HG02981 (cell line): ENCODE measurements at regions not wholly inside any gene's neighbourhood (a gene's known extent, or its start where the extent isn't known, plus 50 kb on each side); places are given as distances from the start of the nearest gene placed in this dataset.
"Not testable (repeated sequence)": the region's sequence is repeated elsewhere in the genome, so short reads cannot be mapped to it uniquely, and the experiment has no call there.

Experiments used
- ATAC-seq: cut with Tn5 transposase; IDR thresholded peaks from one replicate; pipeline ENCODE4 v1.9.1; 2021; ENCODE audit warnings: mild to moderate bottlenecking, moderate library complexity; ENCODE audit not compliant: unreplicated experiment

DNA sequence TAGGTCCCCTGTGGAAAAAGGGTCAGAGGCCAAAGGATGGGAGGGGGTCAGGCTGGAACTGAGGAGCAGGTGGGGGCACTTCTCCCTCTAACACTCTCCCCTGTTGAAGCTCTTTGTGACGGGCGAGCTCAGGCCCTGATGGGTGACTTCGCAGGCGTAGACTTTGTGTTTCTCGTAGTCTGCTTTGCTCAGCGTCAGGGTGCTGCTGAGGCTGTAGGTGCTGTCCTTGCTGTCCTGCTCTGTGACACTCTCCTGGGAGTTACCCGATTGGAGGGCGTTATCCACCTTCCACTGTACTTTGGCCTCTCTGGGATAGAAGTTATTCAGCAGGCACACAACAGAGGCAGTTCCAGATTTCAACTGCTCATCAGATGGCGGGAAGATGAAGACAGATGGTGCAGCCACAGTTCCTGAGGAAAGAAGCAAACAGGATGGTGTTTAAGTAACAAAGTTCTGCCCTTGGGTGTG, 165.8 kb downstream of the RPIA start:
- ATAC-seq = no peak

- no peak for ATAC-seq
Observed at GRCh38 chr2:88857951-88858411, 166.5 kb downstream of the RPIA start.

DNA sequence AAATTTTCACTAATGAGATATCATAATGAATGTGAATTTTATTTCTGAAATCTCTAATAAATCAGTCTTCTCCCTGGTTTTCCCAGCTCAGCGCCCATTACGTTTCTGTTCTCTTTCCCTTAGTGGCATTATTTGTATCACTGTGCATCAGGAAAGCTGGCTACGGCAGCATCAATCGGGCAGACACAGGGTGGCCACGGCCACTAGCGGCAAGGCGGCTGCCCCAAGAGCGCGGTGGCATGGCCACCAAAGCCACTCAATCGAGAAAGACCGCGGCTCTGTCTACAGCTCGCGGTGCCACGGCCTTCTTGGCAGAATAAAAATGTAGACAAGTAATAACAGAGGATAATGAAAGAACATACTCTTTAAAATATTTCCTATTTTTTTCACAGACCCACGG, 168.0 kb downstream of the RPIA start:
- no peak for ATAC-seq

GRCh38 chr2:88860421-88861075, 169.1 kb downstream of the RPIA start:
- ATAC-seq = no peak

GRCh38 chr2:88865801-88866371, 174.4 kb downstream of the RPIA start:
- no peak for ATAC-seq

DNA sequence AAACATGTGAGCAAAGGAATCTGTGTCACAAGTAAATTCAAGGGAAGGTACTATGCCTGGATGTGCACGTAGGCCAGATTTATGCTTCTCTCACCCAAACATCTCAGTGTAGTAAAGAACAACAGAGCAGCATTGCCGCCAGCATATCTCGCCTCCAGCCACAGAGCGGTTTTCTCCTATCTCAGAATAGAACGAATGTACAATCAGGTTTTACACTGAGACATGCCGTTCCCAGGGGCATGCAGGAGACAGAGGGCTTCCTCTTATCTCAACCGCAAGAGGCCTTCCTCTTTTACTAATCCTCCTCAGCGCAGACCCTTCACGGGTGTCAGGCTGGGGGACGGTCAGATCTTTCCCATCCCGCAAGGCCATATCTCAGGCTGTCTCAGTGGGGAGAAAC, 175.3 kb downstream of the RPIA start:
- no peak for ATAC-seq

GRCh38 chr2:88868861-88869260, 177.4 kb downstream of the RPIA start:
- ATAC-seq = no peak

GRCh38 chr2:88870267-88870839, 178.9 kb downstream of the RPIA start:
- ATAC-seq = no peak

GRCh38 chr2:88871336-88871735, 179.9 kb downstream of the RPIA start:
- no peak for ATAC-seq

DNA sequence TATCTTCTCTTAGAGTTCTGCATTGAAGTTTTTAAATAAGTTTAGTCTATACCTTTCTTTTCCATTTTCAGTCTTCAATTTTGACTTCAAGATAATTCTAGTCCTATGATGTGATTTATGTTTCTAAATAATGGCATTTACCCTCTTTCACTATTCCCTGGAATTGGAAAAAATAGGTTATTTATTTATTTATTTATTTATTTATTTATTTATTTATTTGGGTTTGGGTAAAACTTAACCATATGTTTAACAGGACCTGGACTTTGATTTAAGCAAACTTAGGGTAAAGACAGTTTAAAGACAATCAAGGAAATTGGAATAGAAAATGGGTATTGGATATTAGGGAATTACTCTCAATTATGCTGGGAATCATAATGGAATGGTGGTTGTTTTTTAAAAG, 182.1 kb downstream of the RPIA start:
- ATAC-seq = no peak

DNA sequence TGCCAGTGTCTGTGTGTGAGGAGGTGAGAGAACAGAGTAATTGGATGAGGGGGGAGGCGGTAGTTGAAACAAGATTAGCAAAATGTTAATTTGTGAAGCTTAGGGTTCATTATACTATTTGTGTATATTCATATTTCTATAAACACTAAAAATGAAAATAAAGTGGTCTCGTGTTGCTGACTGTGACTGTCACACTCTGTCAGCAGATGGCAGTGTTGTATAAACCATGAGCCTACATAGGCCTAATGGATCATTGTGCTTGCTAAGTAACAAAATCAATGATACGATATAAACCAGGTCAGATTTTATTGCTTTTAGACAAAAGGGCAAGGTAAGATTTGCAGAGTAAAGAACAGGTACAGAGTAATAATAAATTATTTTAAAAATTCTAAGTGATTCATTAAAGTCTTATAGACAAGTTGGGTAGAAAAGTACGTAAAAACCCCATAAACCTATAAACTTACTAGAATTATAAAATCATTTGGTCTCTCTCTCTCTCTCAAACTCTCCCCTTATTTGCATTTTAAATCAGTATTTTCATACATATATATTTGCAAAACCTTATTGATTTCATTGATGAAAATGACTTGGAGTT, 182.7 kb downstream of the RPIA start:
- ATAC-seq = no peak

- no peak for ATAC-seq
Observed at GRCh38 chr2:88875736-88876135, 184.3 kb downstream of the RPIA start.

GRCh38 chr2:88880441-88880953, 189.0 kb downstream of the RPIA start:
- ATAC-seq = no peak

- no peak for ATAC-seq
Observed at GRCh38 chr2:88885275-88885674, 193.8 kb downstream of the RPIA start.

GRCh38 chr2:88885679-88886416, 194.4 kb downstream of the RPIA start:
- no peak for ATAC-seq

DNA sequence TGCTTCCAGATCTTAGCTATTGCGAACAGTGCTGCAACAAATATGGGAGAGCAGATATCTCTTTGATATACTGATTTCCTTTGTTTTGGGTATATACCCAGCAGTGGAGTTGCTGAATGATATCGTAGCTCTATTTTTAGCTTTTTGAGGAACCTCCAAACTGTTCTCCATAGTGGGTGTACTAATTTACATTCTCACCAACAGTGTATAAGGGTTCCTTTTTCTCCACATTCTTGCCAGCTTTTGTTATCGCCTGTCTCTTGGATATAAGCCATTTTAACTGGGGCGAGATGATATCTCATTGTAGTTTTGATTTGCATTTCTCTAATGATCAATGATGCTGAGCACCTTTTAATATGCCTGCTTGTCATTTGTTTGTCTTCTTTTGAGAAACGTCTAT, 196.0 kb downstream of the RPIA start:
- not testable (repeated sequence) for ATAC-seq

DNA sequence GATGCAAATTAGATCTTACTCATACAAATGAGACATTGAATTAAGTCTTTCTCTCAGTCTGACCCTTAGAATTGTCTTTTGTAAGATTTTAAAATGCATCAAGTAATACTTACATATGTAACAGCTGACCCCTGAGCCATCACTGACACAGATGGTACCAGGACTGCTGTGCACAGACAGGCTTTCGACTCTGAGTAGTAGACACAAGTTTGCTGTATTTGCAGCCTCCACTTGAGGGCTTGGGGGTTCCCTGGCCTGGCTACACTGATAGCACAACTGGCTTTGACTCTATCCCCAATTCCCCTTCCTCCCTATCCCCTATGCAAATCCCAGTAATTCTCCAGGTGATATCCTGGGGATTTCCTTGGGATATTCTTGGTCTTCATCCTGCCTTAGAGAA, 200.7 kb downstream of the RPIA start:
- ATAC-seq = no peak

DNA sequence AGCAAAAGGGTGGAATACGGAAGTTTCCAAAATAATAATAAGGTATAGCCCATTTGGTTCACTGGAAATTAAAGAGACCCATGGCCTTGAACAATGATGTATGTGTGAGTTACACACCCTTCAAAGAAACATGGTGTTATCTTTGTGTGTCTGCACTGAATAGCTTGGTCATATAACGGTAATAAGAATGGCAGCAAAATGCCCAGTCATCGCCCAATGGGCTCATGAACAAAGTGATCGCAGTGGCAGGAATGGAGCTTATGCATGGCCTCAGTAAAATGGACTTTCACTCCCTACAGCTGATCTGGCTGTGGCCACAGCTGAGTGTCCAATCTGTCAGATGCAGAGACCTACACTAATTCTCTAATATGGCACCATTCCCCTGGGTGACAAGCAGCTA, 201.3 kb downstream of the RPIA start:
- ATAC-seq = no peak

GRCh38 chr2:88896971-88897370, 205.5 kb downstream of the RPIA start:
- ATAC-seq = no peak

DNA sequence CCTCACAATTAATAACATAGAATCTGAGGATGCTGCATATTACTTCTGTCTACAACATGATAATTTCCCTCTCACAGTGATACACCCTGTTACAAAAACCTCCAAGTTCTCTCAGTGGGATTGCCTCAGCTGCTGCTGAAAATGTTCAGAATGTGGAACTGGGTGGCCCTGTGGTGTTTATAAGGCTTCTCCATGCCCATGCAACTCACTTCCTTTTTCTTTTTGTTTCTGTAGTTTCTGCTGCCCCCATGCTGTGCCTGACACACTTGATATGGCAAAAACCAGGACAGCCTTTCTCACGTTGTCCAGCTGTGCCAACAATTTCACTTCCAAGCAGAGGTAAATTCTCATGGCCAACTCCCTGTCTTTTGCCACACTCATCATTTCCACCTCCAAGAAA, 206.2 kb downstream of the RPIA start:
- ATAC-seq = no peak

GRCh38 chr2:88903749-88904353, 212.4 kb downstream of the RPIA start:
- ATAC-seq = no peak
